ENCODE measurements at regions not wholly inside any gene's neighbourhood (a gene's known extent, or its start where the extent isn't known, plus 50 kb on each side); places are given as distances from the start of the nearest gene placed in this dataset.

DNA sequence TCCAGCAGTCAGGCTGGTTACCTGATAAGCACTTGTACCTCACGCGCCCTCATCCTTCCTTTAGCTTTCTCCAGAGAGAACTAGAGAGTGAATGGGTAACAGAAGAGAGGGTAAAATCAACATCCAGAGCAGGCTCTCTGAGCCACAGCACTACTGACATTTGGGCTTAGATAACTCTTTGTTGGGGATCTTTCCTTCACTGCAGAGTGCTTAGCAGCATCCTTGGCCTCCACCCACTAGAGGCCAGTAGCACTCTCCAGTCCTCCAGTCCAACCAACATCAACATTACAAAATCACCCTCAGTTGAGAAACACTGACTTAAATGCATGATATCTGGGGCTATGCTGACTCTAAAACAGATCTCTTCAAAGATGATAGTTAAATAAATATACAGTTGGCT lies 220.7 kb downstream of the TACR3 start:
- no peaks in the 10 kb centered on the region for H4K20me1 ChIP-seq (ENCODE audit: control insufficient read depth, extremely low read depth, insufficient read depth, low read length)
- no peaks in the 10 kb centered on the region for H3K9me1 ChIP-seq (ENCODE audit: control insufficient read depth, extremely low read depth, insufficient read depth, low read length)
- H3K27me3 ChIP-seq (ENCODE audit: control insufficient read depth, extremely low read depth, insufficient read depth, low read length): no peaks in the 10 kb centered on the region
- H3K4me2 ChIP-seq (ENCODE audit: control insufficient read depth, extremely low read depth, insufficient read depth, low read depth, low read length): no peak overlapping the region
- H3K9ac ChIP-seq (ENCODE audit: control insufficient read depth, extremely low read depth, insufficient read depth, low read length): no peak overlapping the region
- FAIRE-seq: no peak
- H2AFZ ChIP-seq (ENCODE audit: control insufficient read depth, low read length): no peak overlapping the region
- no peak overlapping the region for H3K4me3 ChIP-seq (ENCODE audit: control insufficient read depth in 2 of 3, extremely low read depth in 1 of 3, insufficient read depth in 2 of 3, low read depth in 1 of 3, low read length in 3 of 3)
- dilution Hi-C loops (cut with MboI; ENCODE audit: extremely low pct_ligation_motif_present, low sequenced_read_pairs): no loop called here
- no peaks in the 10 kb centered on the region for H3K9me3 ChIP-seq (ENCODE audit: control insufficient read depth, low read depth, low read length)
- peaks cover 12% of the 10 kb centered on the region for H3K4me1 ChIP-seq (ENCODE audit: control insufficient read depth, extremely low read depth, insufficient read depth, low read length)
- no peak for TF ChIP-seq EZH2 (IDR thresholded peaks at IDR 0.05; ENCODE audit: low read length)
- TF ChIP-seq, protein P1, sequence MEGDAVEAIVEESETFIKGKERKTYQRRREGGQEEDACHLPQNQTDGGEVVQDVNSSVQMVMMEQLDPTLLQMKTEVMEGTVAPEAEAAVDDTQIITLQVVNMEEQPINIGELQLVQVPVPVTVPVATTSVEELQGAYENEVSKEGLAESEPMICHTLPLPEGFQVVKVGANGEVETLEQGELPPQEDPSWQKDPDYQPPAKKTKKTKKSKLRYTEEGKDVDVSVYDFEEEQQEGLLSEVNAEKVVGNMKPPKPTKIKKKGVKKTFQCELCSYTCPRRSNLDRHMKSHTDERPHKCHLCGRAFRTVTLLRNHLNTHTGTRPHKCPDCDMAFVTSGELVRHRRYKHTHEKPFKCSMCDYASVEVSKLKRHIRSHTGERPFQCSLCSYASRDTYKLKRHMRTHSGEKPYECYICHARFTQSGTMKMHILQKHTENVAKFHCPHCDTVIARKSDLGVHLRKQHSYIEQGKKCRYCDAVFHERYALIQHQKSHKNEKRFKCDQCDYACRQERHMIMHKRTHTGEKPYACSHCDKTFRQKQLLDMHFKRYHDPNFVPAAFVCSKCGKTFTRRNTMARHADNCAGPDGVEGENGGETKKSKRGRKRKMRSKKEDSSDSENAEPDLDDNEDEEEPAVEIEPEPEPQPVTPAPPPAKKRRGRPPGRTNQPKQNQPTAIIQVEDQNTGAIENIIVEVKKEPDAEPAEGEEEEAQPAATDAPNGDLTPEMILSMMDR (optimal IDR thresholded peaks at IDR 0.05 in 1 of 3, IDR thresholded peaks at IDR 0.05 in 1 of 3, conservative IDR thresholded peaks at IDR 0.05 in 1 of 3; ENCODE audit: extremely low read depth in 1 of 3, insufficient read depth in 2 of 3, low read length in 3 of 3): peak in 2 of 3 experiments; percentile 6 to 23
- no peaks in the 10 kb centered on the region for H3K79me2 ChIP-seq (ENCODE audit: control insufficient read depth, insufficient read depth, low read length)
- no peak for DNase-seq (ENCODE audit: low read depth, low spot score)
- no peaks in the 10 kb centered on the region for H3K36me3 ChIP-seq (ENCODE audit: control insufficient read depth in 2 of 2, extremely low read depth in 1 of 2, insufficient read depth in 2 of 2, low read length in 2 of 2)
- no peak overlapping the region for H3K27ac ChIP-seq (ENCODE audit: control insufficient read depth, insufficient read depth, low read length)

DNA sequence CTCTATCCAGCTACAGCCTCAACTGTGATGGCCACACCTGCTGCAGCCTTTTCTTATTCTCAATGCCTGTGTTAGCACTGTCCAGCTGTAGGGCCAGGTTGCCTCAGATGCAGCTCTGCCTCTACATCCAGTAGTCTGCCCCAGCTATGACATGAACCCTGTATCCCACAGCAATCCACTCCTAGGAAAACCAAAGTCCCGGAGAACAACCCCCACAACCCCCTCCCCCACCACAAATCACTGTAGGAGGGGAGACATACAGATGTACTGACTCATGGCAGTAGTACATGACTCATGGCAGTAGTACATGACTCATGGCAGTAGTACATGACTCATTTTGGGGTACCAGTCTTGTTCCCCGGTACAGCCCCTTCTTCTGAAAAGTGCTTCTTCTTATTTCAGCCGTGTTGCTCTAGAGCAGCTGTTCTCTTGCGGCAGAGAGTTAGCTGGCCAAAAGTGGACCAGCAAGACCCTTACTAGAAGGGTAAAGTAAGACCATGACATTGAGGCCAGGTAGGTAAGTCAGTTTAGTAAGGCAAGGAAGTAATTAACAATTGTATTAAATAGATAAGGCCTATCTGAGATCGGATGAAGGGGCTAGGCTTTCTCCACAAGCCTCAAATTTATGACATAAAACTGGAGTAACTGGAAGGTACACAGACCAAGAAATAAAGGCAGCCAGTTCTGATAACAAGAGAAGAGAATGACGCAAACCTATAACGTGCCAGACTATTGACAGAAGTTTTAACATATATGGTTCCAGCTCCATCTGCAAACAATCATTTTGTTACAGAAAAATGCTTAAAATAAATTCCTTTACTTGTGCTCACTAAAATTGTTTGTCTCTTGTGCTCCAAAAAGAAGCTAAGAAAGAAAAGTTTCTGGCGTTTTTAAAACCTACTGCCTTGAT lies 221.4 kb downstream of the TACR3 start:
- H2AFZ ChIP-seq (ENCODE audit: control insufficient read depth, low read length): no peak overlapping the region
- H4K20me1 ChIP-seq (ENCODE audit: control insufficient read depth, extremely low read depth, insufficient read depth, low read length): no peaks in the 10 kb centered on the region
- dilution Hi-C loops (cut with MboI; ENCODE audit: extremely low pct_ligation_motif_present, low sequenced_read_pairs): no loop called here
- H3K4me1 ChIP-seq (ENCODE audit: control insufficient read depth, extremely low read depth, insufficient read depth, low read length): peaks cover 12% of the 10 kb centered on the region
- H3K4me3 ChIP-seq (ENCODE audit: control insufficient read depth in 2 of 3, extremely low read depth in 1 of 3, insufficient read depth in 2 of 3, low read depth in 1 of 3, low read length in 3 of 3): no peak overlapping the region
- no peaks in the 10 kb centered on the region for H3K9me1 ChIP-seq (ENCODE audit: control insufficient read depth, extremely low read depth, insufficient read depth, low read length)
- no peaks in the 10 kb centered on the region for H3K9me3 ChIP-seq (ENCODE audit: control insufficient read depth, low read depth, low read length)
- H3K79me2 ChIP-seq (ENCODE audit: control insufficient read depth, insufficient read depth, low read length): no peaks in the 10 kb centered on the region
- H3K27ac ChIP-seq (ENCODE audit: control insufficient read depth, insufficient read depth, low read length): peak overlapping the region; percentile 24
- no peak for TF ChIP-seq EZH2 (IDR thresholded peaks at IDR 0.05; ENCODE audit: low read length)
- TF ChIP-seq, protein P1 (optimal IDR thresholded peaks at IDR 0.05 in 1 of 3, IDR thresholded peaks at IDR 0.05 in 1 of 3, conservative IDR thresholded peaks at IDR 0.05 in 1 of 3; ENCODE audit: extremely low read depth in 1 of 3, insufficient read depth in 2 of 3, low read length in 3 of 3): no peak
- DNase-seq (ENCODE audit: low read depth, low spot score): no peak
- H3K27me3 ChIP-seq (ENCODE audit: control insufficient read depth, extremely low read depth, insufficient read depth, low read length): no peaks in the 10 kb centered on the region
- no peaks in the 10 kb centered on the region for H3K36me3 ChIP-seq (ENCODE audit: control insufficient read depth in 2 of 2, extremely low read depth in 1 of 2, insufficient read depth in 2 of 2, low read length in 2 of 2)
- H3K9ac ChIP-seq (ENCODE audit: control insufficient read depth, extremely low read depth, insufficient read depth, low read length): no peak overlapping the region
- peak overlapping the region; percentile 26 for H3K4me2 ChIP-seq (ENCODE audit: control insufficient read depth, extremely low read depth, insufficient read depth, low read depth, low read length)
- FAIRE-seq: peak; percentile 26
